Esophagus squamous epithelium (tissue), 4 donors: ENCODE measurements at regions not wholly inside any gene's neighbourhood (a gene's known extent, or its start where the extent isn't known, plus 50 kb on each side); places are given as distances from the start of the nearest gene placed in this dataset.

Experiments
- POLR2A ChIP-seq, 4 donors: fragments of 450-650 bp; IDR thresholded peaks; one replicate each; pipeline ENCODE4 v1.6.1; 2017; ENCODE audit warnings: antibody characterized with exemption in 4 of 4, mild to moderate bottlenecking in 4 of 4, moderate library complexity in 3 of 4
- TF ChIP-seq, protein P1 (sequence below), 6 experiments: fragments of 450-650 bp in 4 of 6; fragments of 200-600 bp in 2 of 6; sonication (generic) in 2 of 6; IDR thresholded peaks; one replicate each; pipeline ENCODE4 v1.5.1; 2016 to 2019; ENCODE audit warnings: antibody characterized with exemption in 6 of 6, mild to moderate bottlenecking in 4 of 6, moderate library complexity in 4 of 6

DNA sequence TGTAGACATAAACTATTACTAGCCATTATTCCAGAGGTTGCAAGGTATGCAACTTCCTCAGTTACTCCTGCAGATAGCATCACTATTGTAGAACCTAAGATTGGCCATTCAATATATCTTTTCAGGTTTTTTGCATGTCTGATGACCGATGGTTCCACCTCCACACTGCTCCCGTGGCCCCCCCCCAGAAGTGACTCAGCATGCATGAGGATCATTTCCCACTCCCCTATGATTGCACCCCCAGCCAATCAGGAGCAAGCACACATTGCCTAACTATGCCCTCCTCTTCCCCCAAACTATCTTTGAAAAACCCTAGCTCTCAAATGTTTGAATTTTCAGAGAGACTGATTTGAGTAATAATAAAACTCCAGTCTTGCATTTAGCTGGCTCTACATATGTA, 601.4 kb upstream of the TLE4 start:
- TF ChIP-seq POLR2A (IDR thresholded peaks at IDR 0.05) = no peak
- TF ChIP-seq, protein P1, sequence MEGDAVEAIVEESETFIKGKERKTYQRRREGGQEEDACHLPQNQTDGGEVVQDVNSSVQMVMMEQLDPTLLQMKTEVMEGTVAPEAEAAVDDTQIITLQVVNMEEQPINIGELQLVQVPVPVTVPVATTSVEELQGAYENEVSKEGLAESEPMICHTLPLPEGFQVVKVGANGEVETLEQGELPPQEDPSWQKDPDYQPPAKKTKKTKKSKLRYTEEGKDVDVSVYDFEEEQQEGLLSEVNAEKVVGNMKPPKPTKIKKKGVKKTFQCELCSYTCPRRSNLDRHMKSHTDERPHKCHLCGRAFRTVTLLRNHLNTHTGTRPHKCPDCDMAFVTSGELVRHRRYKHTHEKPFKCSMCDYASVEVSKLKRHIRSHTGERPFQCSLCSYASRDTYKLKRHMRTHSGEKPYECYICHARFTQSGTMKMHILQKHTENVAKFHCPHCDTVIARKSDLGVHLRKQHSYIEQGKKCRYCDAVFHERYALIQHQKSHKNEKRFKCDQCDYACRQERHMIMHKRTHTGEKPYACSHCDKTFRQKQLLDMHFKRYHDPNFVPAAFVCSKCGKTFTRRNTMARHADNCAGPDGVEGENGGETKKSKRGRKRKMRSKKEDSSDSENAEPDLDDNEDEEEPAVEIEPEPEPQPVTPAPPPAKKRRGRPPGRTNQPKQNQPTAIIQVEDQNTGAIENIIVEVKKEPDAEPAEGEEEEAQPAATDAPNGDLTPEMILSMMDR (IDR thresholded peaks at IDR 0.05) = no peak
